ENCODE measurements at regions not wholly inside any gene's neighbourhood (a gene's known extent, or its start where the extent isn't known, plus 50 kb on each side); places are given as distances from the start of the nearest gene placed in this dataset.

DNA sequence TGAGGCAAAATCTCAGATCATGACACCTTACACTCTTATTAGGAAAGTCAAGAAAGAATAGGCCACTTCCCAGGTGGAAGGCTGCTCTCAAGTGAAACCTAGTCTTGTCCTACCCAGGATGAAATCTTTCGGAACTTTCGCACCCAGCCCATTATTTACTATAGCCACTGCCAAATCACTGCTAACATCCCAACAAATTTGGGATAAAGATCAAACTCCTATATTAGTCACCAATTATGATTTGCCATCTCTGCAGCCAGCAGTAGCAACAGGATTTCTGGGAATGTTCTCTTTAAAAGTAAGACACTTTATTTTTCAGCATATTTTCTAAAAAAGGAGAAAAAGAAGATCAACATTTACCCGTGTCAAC lies 224.6 kb downstream of the GAS1 start (continued):
- TF ChIP-seq HNRNPLL (IDR thresholded peaks at IDR 0.05; ENCODE audit: low read depth, low read length, poor library complexity, severe bottlenecking) (no peak), HDAC8 (tag; IDR thresholded peaks at IDR 0.05) (no peak), ZNF174 (CRISPR knock-in tag; IDR thresholded peaks at IDR 0.05) (no peak)

DNA sequence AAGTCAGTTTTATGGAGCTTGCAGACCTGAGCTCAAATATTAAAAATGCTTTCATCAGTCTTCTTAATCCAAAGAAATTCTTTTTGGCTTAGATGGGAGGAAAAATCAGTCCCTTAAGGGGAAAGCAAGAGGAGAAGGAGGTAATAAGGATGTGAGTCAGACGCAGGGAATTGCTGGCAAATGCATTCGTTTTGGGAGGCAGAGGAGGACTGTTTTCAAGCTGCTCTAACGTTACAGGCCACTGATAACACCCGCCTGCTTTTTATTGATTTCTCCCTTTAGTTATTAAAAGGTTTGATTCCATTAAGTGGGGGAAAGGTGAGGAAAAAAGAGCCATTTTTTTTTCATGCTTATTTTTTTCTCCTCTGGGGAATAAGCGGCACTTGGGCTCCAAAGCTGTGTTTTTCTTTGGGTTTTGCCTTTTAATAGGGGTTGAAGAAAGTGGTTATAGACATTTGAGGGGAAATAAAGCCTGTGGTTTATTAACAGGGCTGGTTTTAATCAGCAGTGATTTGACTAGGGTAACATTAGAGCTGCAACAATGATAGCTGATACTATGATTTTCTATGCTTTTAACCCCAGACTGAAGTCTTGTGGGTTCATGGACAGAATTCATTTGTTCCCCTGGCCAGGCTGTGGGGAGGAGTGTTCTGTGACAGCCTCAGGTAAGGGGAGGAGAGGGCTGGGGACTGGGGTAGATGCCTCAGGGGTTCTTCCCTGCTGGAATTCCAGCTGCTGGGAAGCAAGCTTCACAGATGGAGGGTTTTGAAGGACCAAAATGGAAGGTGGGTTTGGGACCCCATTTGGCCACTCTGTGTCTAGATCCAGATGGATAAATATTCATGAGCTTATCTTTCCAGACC lies 225.2 kb downstream of the GAS1 start:
- TF ChIP-seq BCOR (IDR thresholded peaks at IDR 0.05) (no peak), HNRNPL (IDR thresholded peaks at IDR 0.05; ENCODE audit: low read depth, low read length) (no peak), EP300 (IDR thresholded peaks at IDR 0.05; ENCODE audit: low read length) (no peak), ZNF77 (CRISPR knock-in tag; IDR thresholded peaks at IDR 0.05) (no peak), MYC (IDR thresholded peaks at IDR 0.05; ENCODE audit: low read depth, low read length) (no peak), MYC (CRISPR knock-in tag; IDR thresholded peaks at IDR 0.05; ENCODE audit: borderline replicate concordance, low read depth) (no peak), ZNF140 (CRISPR knock-in tag; IDR thresholded peaks at IDR 0.05) (no peak)
- TF ChIP-seq, protein P1, sequence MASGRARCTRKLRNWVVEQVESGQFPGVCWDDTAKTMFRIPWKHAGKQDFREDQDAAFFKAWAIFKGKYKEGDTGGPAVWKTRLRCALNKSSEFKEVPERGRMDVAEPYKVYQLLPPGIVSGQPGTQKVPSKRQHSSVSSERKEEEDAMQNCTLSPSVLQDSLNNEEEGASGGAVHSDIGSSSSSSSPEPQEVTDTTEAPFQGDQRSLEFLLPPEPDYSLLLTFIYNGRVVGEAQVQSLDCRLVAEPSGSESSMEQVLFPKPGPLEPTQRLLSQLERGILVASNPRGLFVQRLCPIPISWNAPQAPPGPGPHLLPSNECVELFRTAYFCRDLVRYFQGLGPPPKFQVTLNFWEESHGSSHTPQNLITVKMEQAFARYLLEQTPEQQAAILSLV (tag; IDR thresholded peaks at IDR 0.05): no peak
- no peaks in the 10 kb centered on the region for H3K4me1 ChIP-seq (replicated peaks in 1 of 2; ENCODE audit: control insufficient read depth in 2 of 2, insufficient read depth in 2 of 2, low read length in 2 of 2)
- in situ Hi-C loops (cut with MboI) (no loop called here), intact Hi-C loops (cut with micrococcal nuclease) (no loop called here)
- H3K4me2 ChIP-seq (ENCODE audit: insufficient read depth, low read length): no peak overlapping the region
- no peaks in the 10 kb centered on the region for H4K20me1 ChIP-seq (replicated peaks; ENCODE audit: control insufficient read depth, insufficient read depth, low read length)
- WGBS (ENCODE audit: insufficient coverage, low coverage, missing lambda C conversion rate): 0% methylated on average over 5 of the region's 5 CpGs
- ChIA-PET POLR2A (interaction anchor here (0.8 kb wide), 1 partner anchor 14 kb away, joined by 4 read pairs; no protein-coding TSS in a partner anchor), CTCF (ENCODE audit: low intra/inter-chr PET ratio) (no interaction called here)
- no peaks in the 10 kb centered on the region for H3K9me3 ChIP-seq (replicated peaks; ENCODE audit: control insufficient read depth, insufficient read depth, low read depth, low read length)
- H3K27ac ChIP-seq (ENCODE audit: extremely low read depth, low read depth, low read length): no peak overlapping the region
- no peak overlapping the region for H3K9ac ChIP-seq (ENCODE audit: insufficient read depth in 1 of 2, low read depth in 2 of 2, low read length in 2 of 2)
- H3K4me3 ChIP-seq: no peak overlapping the region
- no peak overlapping the region for H2AFZ ChIP-seq (ENCODE audit: low read depth, low read length)
- BruUV-seq (replicated peaks): no TSS peak
- FAIRE-seq (no peak), ATAC-seq (no peak), DNase-seq (ENCODE audit: extremely low read depth in 1 of 4, low spot score in 3 of 4) (no peak)
- H3K9me1 ChIP-seq (ENCODE audit: control insufficient read depth, insufficient read depth, low read length): no peaks in the 10 kb centered on the region
- no peaks in the 10 kb centered on the region for H3K27me3 ChIP-seq (ENCODE audit: control insufficient read depth in 2 of 2, insufficient read depth in 2 of 2, low read length in 2 of 2)
- no peaks in the 10 kb centered on the region for H3K79me2 ChIP-seq (ENCODE audit: control insufficient read depth, insufficient read depth, low read length)
- no peaks in the 10 kb centered on the region for H3K36me3 ChIP-seq (ENCODE audit: control insufficient read depth, insufficient read depth, low read length)

Data from K562 (cell line).